ENCODE measurements at regions not wholly inside any gene's neighbourhood (a gene's known extent, or its start where the extent isn't known, plus 50 kb on each side); places are given as distances from the start of the nearest gene placed in this dataset.
A peak's percentile ranks its signal among the peaks of the same experiment; 100 is the strongest.

- H3K36me3 ChIP-seq = no peaks in the 10 kb centered on the region
- H3K9me3 ChIP-seq = no peaks in the 10 kb centered on the region
- no peak overlapping the region for H3K27ac ChIP-seq
- H3K4me3 ChIP-seq = no peak overlapping the region
- intact Hi-C loops (cut with DNase I) = no loop called here
- TF ChIP-seq POLR2A (IDR thresholded peaks at IDR 0.05) = no peak
- no peak for TF ChIP-seq CTCF (IDR thresholded peaks at IDR 0.05)
- H3K27me3 ChIP-seq = no peaks in the 10 kb centered on the region
- no peak for DNase-seq
- WGBS, 2 donors = 60 to 80% methylated on average over 7 of the region's 7 CpGs
- peaks cover 0 to 12% (median 0%) of the 10 kb centered on the region in 3 donors for H3K4me1 ChIP-seq
Measured at GRCh38 chr20:11546939-11547338, 370.8 kb upstream of the BTBD3 start.

GRCh38 chr20:11549172-11550103, 368.3 kb upstream of the BTBD3 start:
- intact Hi-C loops (cut with DNase I) = no loop called here
- 59 to 61% methylated on average over 6 of the region's 6 CpGs for WGBS, 2 donors
- H3K27ac ChIP-seq = no peak overlapping the region

GRCh38 chr20:11550657-11551338, 366.9 kb upstream of the BTBD3 start:
- WGBS, 2 donors = 73 to 75% methylated on average over 8 of the region's 8 CpGs
- DNase-seq = no peak
- no peaks in the 10 kb centered on the region for H3K9me3 ChIP-seq
- no peaks in the 10 kb centered on the region for H3K36me3 ChIP-seq
- H3K27me3 ChIP-seq = no peaks in the 10 kb centered on the region
- H3K27ac ChIP-seq = no peak overlapping the region
- no peak overlapping the region for H3K4me3 ChIP-seq
- H3K4me1 ChIP-seq = no peaks in the 10 kb centered on the region
- TF ChIP-seq POLR2A (IDR thresholded peaks at IDR 0.05) (no peak), CTCF (IDR thresholded peaks at IDR 0.05) (no peak)
- intact Hi-C loops (cut with DNase I) = no loop called here

More at GRCh38 chr20:11549172-11550103, 368.3 kb upstream of the BTBD3 start:
- Histone ChIP-seq H3K9me3 (no peaks in the 10 kb centered on the region), H3K4me1 (peaks cover 0 to under 1% (median 0%) of the 10 kb centered on the region in 3 donors), H3K27me3 (no peaks in the 10 kb centered on the region), H3K4me3 (no peak overlapping the region), H3K36me3 (no peaks in the 10 kb centered on the region)
- no peak for DNase-seq
- no peak for TF ChIP-seq POLR2A (IDR thresholded peaks at IDR 0.05)

GRCh38 chr20:11551479-11551878, 366.2 kb upstream of the BTBD3 start:
- Histone ChIP-seq H3K4me3 (no peak overlapping the region), H3K4me1 (no peaks in the 10 kb centered on the region), H3K9me3 (no peaks in the 10 kb centered on the region), H3K27ac (no peak overlapping the region), H3K27me3 (no peaks in the 10 kb centered on the region), H3K36me3 (no peaks in the 10 kb centered on the region)
- DNase-seq = no peak
- TF ChIP-seq CTCF (IDR thresholded peaks at IDR 0.05) = no peak
- TF ChIP-seq POLR2A (IDR thresholded peaks at IDR 0.05) = no peak
- intact Hi-C loops (cut with DNase I) = no loop called here

- intact Hi-C loops (cut with DNase I) = no loop called here
- no peak for TF ChIP-seq POLR2A (IDR thresholded peaks at IDR 0.05)
- TF ChIP-seq CTCF (IDR thresholded peaks at IDR 0.05) = peak in 3 of 6 experiments; percentile 16 to 46 (median 20)
- 67 to 70% methylated on average over 4 of the region's 4 CpGs for WGBS, 2 donors
- H3K4me1 ChIP-seq = no peaks in the 10 kb centered on the region
- DNase-seq = no peak
- no peaks in the 10 kb centered on the region for H3K27me3 ChIP-seq
- H3K9me3 ChIP-seq = no peaks in the 10 kb centered on the region
- H3K27ac ChIP-seq = no peak overlapping the region
- no peak overlapping the region for H3K4me3 ChIP-seq
- H3K36me3 ChIP-seq = no peaks in the 10 kb centered on the region
Measured at GRCh38 chr20:11553603-11554002, 364.1 kb upstream of the BTBD3 start.
